ENCODE measurements at regions not wholly inside any gene's neighbourhood (a gene's known extent, or its start where the extent isn't known, plus 50 kb on each side); places are given as distances from the start of the nearest gene placed in this dataset.

GRCh38 chr10:28987555-28988320 is 301.1 kb upstream of the LYZL1 start:
- TF ChIP-seq CTCF (IDR thresholded peaks at IDR 0.05) (no peak), POLR2A (IDR thresholded peaks at IDR 0.05) (no peak)

Measured in esophagus squamous epithelium (tissue), 4 donors.